ENCODE measurements at regions not wholly inside any gene's neighbourhood (a gene's known extent, or its start where the extent isn't known, plus 50 kb on each side); places are given as distances from the start of the nearest gene placed in this dataset.

DNA sequence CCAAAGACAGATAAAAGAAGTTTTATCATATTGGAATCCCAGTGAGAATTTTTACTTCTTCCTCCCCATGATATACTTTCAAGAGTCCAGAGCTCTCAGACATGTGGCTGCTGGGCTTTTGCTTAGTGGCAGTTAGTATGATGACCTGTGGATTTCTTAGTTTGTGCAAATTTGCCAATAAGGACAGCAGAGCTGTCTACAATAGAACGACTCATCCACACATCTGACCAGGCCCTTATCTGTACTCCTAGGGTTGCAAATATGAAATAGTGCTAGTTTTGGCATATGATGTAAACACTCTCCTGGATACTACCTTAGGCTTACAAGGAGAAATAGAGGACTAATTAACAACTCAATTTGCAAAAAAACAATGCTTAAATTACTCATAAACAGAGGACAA is 758.4 kb upstream of the TMEFF2 start:
- TF ChIP-seq EZH2phosphoT487 (IDR thresholded peaks at IDR 0.05; ENCODE audit: low read depth, severe bottlenecking, unreplicated experiment) (no peak), CTCF (IDR thresholded peaks at IDR 0.05; ENCODE audit: poor library complexity) (no peak), EZH2 (IDR thresholded peaks at IDR 0.05; ENCODE audit: borderline replicate concordance) (no peak)
- Histone ChIP-seq H2AFZ (no peak overlapping the region), H3K27me3 (no peaks in the 10 kb centered on the region), H3K9me2 (replicated peaks; ENCODE audit: insufficient read depth) (no peaks in the 10 kb centered on the region), H3K4me1 (ENCODE audit: insufficient read depth) (no peaks in the 10 kb centered on the region), H3K4me3 (no peak overlapping the region), H3K9me3 (ENCODE audit: low read depth) (no peaks in the 10 kb centered on the region), H3K36me3 (replicated peaks; ENCODE audit: insufficient read depth, low read depth) (no peaks in the 10 kb centered on the region), H3K79me2 (no peaks in the 10 kb centered on the region), H4K20me1 (ENCODE audit: insufficient read depth, poor library complexity, severe bottlenecking) (no peaks in the 10 kb centered on the region), H3K27ac (no peak overlapping the region), H3K4me2 (no peak overlapping the region)
- DNase-seq (ENCODE audit: low spot score): no peak
- WGBS (ENCODE audit: low lambda C conversion rate, missing lambda C conversion rate): 55% methylated on average over 1 of the region's 1 CpG

GRCh38 chr2:192952245-192952644 is 757.5 kb upstream of the TMEFF2 start:
- TF ChIP-seq CTCF (IDR thresholded peaks at IDR 0.05; ENCODE audit: poor library complexity): no peak
- no peak for TF ChIP-seq EZH2phosphoT487 (IDR thresholded peaks at IDR 0.05; ENCODE audit: low read depth, severe bottlenecking, unreplicated experiment)
- no peak for TF ChIP-seq EZH2 (IDR thresholded peaks at IDR 0.05; ENCODE audit: borderline replicate concordance)

DNA sequence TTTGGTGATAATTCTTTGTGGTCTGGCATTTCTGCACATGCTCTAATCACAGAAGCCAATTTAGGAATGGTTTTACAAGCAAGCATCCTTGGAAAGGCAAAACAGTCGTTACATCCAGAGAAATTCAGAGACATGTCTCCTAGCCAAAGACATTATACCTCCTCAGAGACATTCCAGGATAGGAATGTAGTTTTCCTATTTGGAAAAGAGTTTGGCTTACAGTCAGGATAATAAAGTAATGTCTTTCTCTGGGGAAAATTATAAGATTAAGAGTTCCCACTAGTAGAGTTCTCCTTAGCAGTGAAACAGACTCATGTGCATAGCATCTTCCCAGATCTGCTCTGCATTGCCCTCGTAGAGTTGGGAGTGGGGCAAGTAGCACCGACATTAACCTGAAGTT is 753.6 kb upstream of the TMEFF2 start:
- no peaks in the 10 kb centered on the region for H3K79me2 ChIP-seq
- TF ChIP-seq EZH2 (IDR thresholded peaks at IDR 0.05; ENCODE audit: borderline replicate concordance) (no peak), EZH2phosphoT487 (IDR thresholded peaks at IDR 0.05; ENCODE audit: low read depth, severe bottlenecking, unreplicated experiment) (no peak), CTCF (IDR thresholded peaks at IDR 0.05; ENCODE audit: poor library complexity) (no peak)
- H4K20me1 ChIP-seq (ENCODE audit: insufficient read depth, poor library complexity, severe bottlenecking): no peaks in the 10 kb centered on the region
- H3K9me3 ChIP-seq (ENCODE audit: low read depth): no peaks in the 10 kb centered on the region
- WGBS (ENCODE audit: low lambda C conversion rate, missing lambda C conversion rate): 55% methylated on average over 3 of the region's 3 CpGs
- H3K4me2 ChIP-seq: no peak overlapping the region
- no peaks in the 10 kb centered on the region for H3K27me3 ChIP-seq
- no peak overlapping the region for H3K4me3 ChIP-seq
- no peaks in the 10 kb centered on the region for H3K36me3 ChIP-seq (replicated peaks; ENCODE audit: insufficient read depth, low read depth)
- no peaks in the 10 kb centered on the region for H3K9me2 ChIP-seq (replicated peaks; ENCODE audit: insufficient read depth)
- DNase-seq (ENCODE audit: low spot score): no peak
- no peaks in the 10 kb centered on the region for H3K4me1 ChIP-seq (ENCODE audit: insufficient read depth)
- H3K27ac ChIP-seq: no peak overlapping the region
- H2AFZ ChIP-seq: no peak overlapping the region

More at GRCh38 chr2:192952245-192952644, 757.5 kb upstream of the TMEFF2 start:
- Histone ChIP-seq H3K9me2 (replicated peaks; ENCODE audit: insufficient read depth) (no peaks in the 10 kb centered on the region), H3K4me2 (no peak overlapping the region), H3K36me3 (replicated peaks; ENCODE audit: insufficient read depth, low read depth) (no peaks in the 10 kb centered on the region), H4K20me1 (ENCODE audit: insufficient read depth, poor library complexity, severe bottlenecking) (no peaks in the 10 kb centered on the region), H3K4me1 (ENCODE audit: insufficient read depth) (no peaks in the 10 kb centered on the region), H2AFZ (no peak overlapping the region), H3K4me3 (no peak overlapping the region), H3K27ac (no peak overlapping the region), H3K9me3 (ENCODE audit: low read depth) (no peaks in the 10 kb centered on the region), H3K27me3 (no peaks in the 10 kb centered on the region), H3K79me2 (no peaks in the 10 kb centered on the region)
- DNase-seq (ENCODE audit: low spot score): no peak
- WGBS (ENCODE audit: low lambda C conversion rate, missing lambda C conversion rate): 72% methylated on average over 2 of the region's 2 CpGs

DNA sequence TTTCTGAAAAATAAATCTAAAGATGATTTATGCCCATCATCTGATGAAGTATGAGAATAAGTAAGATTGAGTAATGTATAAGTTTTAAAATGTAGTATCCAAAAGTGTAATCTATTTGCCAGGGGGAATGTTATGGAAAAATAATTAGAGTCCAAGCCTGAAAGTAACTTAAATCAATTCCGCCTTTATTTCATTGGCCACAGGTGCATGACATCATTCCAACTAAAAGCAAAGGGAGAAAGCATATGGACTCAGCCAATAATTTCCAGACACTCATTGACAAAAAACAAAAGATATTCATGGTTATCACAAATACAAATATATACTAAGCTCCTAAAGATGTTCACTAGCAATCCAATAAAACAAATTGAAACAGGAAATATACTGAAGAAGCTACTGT is 752.6 kb upstream of the TMEFF2 start:
- H3K9me2 ChIP-seq (replicated peaks; ENCODE audit: insufficient read depth): no peaks in the 10 kb centered on the region
- H3K79me2 ChIP-seq: no peaks in the 10 kb centered on the region
- TF ChIP-seq EZH2 (IDR thresholded peaks at IDR 0.05; ENCODE audit: borderline replicate concordance) (no peak), CTCF (IDR thresholded peaks at IDR 0.05; ENCODE audit: poor library complexity) (no peak), EZH2phosphoT487 (IDR thresholded peaks at IDR 0.05; ENCODE audit: low read depth, severe bottlenecking, unreplicated experiment) (no peak)
- H3K4me2 ChIP-seq: no peak overlapping the region
- H4K20me1 ChIP-seq (ENCODE audit: insufficient read depth, poor library complexity, severe bottlenecking): no peaks in the 10 kb centered on the region
- DNase-seq (ENCODE audit: low spot score): no peak
- H3K36me3 ChIP-seq (replicated peaks; ENCODE audit: insufficient read depth, low read depth): no peaks in the 10 kb centered on the region
- no peaks in the 10 kb centered on the region for H3K4me1 ChIP-seq (ENCODE audit: insufficient read depth)
- H3K27ac ChIP-seq: no peak overlapping the region
- H3K9me3 ChIP-seq (ENCODE audit: low read depth): no peaks in the 10 kb centered on the region
- H3K27me3 ChIP-seq: no peaks in the 10 kb centered on the region
- H3K4me3 ChIP-seq: no peak overlapping the region
- H2AFZ ChIP-seq: no peak overlapping the region
- WGBS (ENCODE audit: low lambda C conversion rate, missing lambda C conversion rate): 100% methylated on average over 1 of the region's 1 CpG

Measured in hepatocyte (in vitro differentiated cells).